Prostate gland (tissue), 2 donors: ENCODE measurements at regions not wholly inside any gene's neighbourhood (a gene's known extent, or its start where the extent isn't known, plus 50 kb on each side); places are given as distances from the start of the nearest gene placed in this dataset.

ENCODE experiments used
- DNase-seq: peaks from one replicate; pipeline ENCODE4 v3.0.0-alpha.2; 2019; ENCODE audit warnings: low spot score
- H3K27ac ChIP-seq, 2 donors: fragments of 200-600 bp; sonication (generic); 2 replicates each; pipeline ENCODE4 v1.5.1; 2017 to 2019
- H3K27me3 ChIP-seq: fragments of 200-600 bp; sonication (generic); replicated peaks from 2 replicates; pipeline ENCODE4 v1.5.1; 2019; ENCODE audit not compliant: insufficient read depth
- H3K36me3 ChIP-seq, 2 donors: fragments of 200-600 bp; sonication (generic); 1 replicate in 1 of 2; 2 replicates in 1 of 2; pipeline versions ENCODE4 v1.5.1 to v1.8.1; 2017 to 2019
- H3K4me1 ChIP-seq: fragments of 200-600 bp; sonication (generic); replicated peaks from 2 replicates; pipeline ENCODE4 v1.5.1; 2019
- H3K4me3 ChIP-seq, 2 donors: fragments of 200-600 bp; sonication (generic); 2 replicates each; pipeline ENCODE4 v1.5.1; 2017 to 2019
- H3K9me3 ChIP-seq: fragments of 200-600 bp; sonication (generic); 2 replicates; pipeline ENCODE4 v1.5.1; 2017
- CTCF ChIP-seq, 4 experiments: fragments of 200-600 bp in 2 of 4; fragments of 450-650 bp in 2 of 4; sonication (generic) in 2 of 4; IDR thresholded peaks; 1 replicate in 3 of 4; 2 replicates in 1 of 4; pipeline ENCODE4 v1.5.1; 2016 to 2019; ENCODE audit warnings: antibody characterized with exemption in 4 of 4, mild to moderate bottlenecking in 2 of 4, moderate library complexity in 2 of 4
- POLR2A ChIP-seq: fragments of 450-650 bp; IDR thresholded peaks from one replicate; pipeline ENCODE4 v1.6.1; 2016; ENCODE audit warnings: antibody characterized with exemption, mild to moderate bottlenecking
- POLR2AphosphoS5 ChIP-seq: sonication (generic); formaldehyde crosslinking; IDR thresholded peaks from one replicate; pipeline ENCODE4 v1.6.1; 2017; ENCODE audit warnings: antibody characterized with exemption
- WGBS: methylation state at CpG from one replicate; pipeline ENCODE4 v1.1.5; 2018; 5-methylcytosine and 5-hydroxymethylcytosine counted together
- intact Hi-C: fragments of 100-400 bp; cut with DNase I; formaldehyde crosslinking; loops from one replicate; pipeline ENCODE4 v1.14.2; 2022

- no peaks in the 10 kb centered on the region for H3K27me3 ChIP-seq
- H3K4me1 ChIP-seq, result no peaks in the 10 kb centered on the region
- DNase-seq, result no peak
- H3K9me3 ChIP-seq, result no peaks in the 10 kb centered on the region
- intact Hi-C loops, result no loop called here
- TF ChIP-seq POLR2A, result no peak
- TF ChIP-seq CTCF (IDR thresholded peaks at IDR 0.05), result no peak
- TF ChIP-seq POLR2AphosphoS5, result no peak
- H3K36me3 ChIP-seq, result no peaks in the 10 kb centered on the region
- WGBS, result 85% methylated on average over 10 of the region's 10 CpGs
- no peak overlapping the region for H3K4me3 ChIP-seq
- H3K27ac ChIP-seq, result no peak overlapping the region
These were observed 229.7 kb upstream of the PITRM1 start for GRCh38 chr10:3402187-3402751.

GRCh38 chr10:3401491-3401938 lies 228.9 kb upstream of the PITRM1 start:
- TF ChIP-seq POLR2A (no peak), POLR2AphosphoS5 (no peak), CTCF (IDR thresholded peaks at IDR 0.05) (no peak)
- Histone ChIP-seq H3K4me1 (no peaks in the 10 kb centered on the region), H3K27me3 (no peaks in the 10 kb centered on the region), H3K4me3 (no peak overlapping the region), H3K9me3 (no peaks in the 10 kb centered on the region), H3K27ac (no peak overlapping the region), H3K36me3 (no peaks in the 10 kb centered on the region)
- 70% methylated on average over 6 of the region's 6 CpGs for WGBS
- DNase-seq, result no peak
- intact Hi-C loops, result no loop called here

GRCh38 chr10:3400348-3400747 lies 227.8 kb upstream of the PITRM1 start:
- DNase-seq, result no peak
- intact Hi-C loops, result no loop called here
- WGBS, result 71% methylated on average over 5 of the region's 5 CpGs
- no peak for TF ChIP-seq CTCF (IDR thresholded peaks at IDR 0.05)
- TF ChIP-seq POLR2AphosphoS5, result no peak
- TF ChIP-seq POLR2A, result no peak
- no peaks in the 10 kb centered on the region for H3K9me3 ChIP-seq
- H3K27ac ChIP-seq, result no peak overlapping the region
- no peaks in the 10 kb centered on the region for H3K27me3 ChIP-seq
- no peak overlapping the region for H3K4me3 ChIP-seq
- H3K4me1 ChIP-seq, result no peaks in the 10 kb centered on the region
- no peaks in the 10 kb centered on the region for H3K36me3 ChIP-seq

GRCh38 chr10:3399756-3400155 lies 227.2 kb upstream of the PITRM1 start:
- TF ChIP-seq POLR2A (no peak), CTCF (IDR thresholded peaks at IDR 0.05) (no peak)
- Histone ChIP-seq H3K27me3 (no peaks in the 10 kb centered on the region), H3K36me3 (no peaks in the 10 kb centered on the region), H3K4me3 (no peak overlapping the region), H3K4me1 (no peaks in the 10 kb centered on the region), H3K27ac (no peak overlapping the region), H3K9me3 (no peaks in the 10 kb centered on the region)
- intact Hi-C loops, result no loop called here
- DNase-seq, result no peak
- WGBS, result 59% methylated on average over 6 of the region's 6 CpGs

GRCh38 chr10:3398825-3399646 lies 226.5 kb upstream of the PITRM1 start:
- DNase-seq, result no peak
- TF ChIP-seq POLR2AphosphoS5 (no peak), POLR2A (no peak), CTCF (IDR thresholded peaks at IDR 0.05) (no peak)
- Histone ChIP-seq H3K27ac (no peak overlapping the region), H3K4me3 (no peak overlapping the region), H3K27me3 (no peaks in the 10 kb centered on the region), H3K4me1 (no peaks in the 10 kb centered on the region), H3K36me3 (no peaks in the 10 kb centered on the region), H3K9me3 (no peaks in the 10 kb centered on the region)
- 74% methylated on average over 46 of the region's 46 CpGs for WGBS
- intact Hi-C loops, result no loop called here
